HCT116 (cell line): ENCODE measurements at regions not wholly inside any gene's neighbourhood (a gene's known extent, or its start where the extent isn't known, plus 50 kb on each side); places are given as distances from the start of the nearest gene placed in this dataset.

Experiments used
- EGR1 ChIP-seq: IDR thresholded peaks from 2 replicates; pipeline ENCODE4 v1.6.1; 2012; ENCODE audit warnings: low read depth
- EZH2 ChIP-seq: fragments of 200-600 bp; sonication (generic); IDR thresholded peaks from 2 replicates; pipeline ENCODE4 v1.6.1; 2017; ENCODE audit warnings: antibody characterized with exemption, mixed run types
- JUND ChIP-seq: IDR thresholded peaks from 2 replicates; pipeline ENCODE4 v1.6.1; 2012
- POLR2A ChIP-seq: IDR thresholded peaks from 2 replicates; pipeline ENCODE4 v1.7.0; 2011; ENCODE audit warnings: borderline replicate concordance; ENCODE audit not compliant: insufficient read depth, insufficient read length; ENCODE audit errors: extremely low read depth
- POLR2AphosphoS5 ChIP-seq: IDR thresholded peaks from 2 replicates; pipeline ENCODE4 v1.6.1; 2011; ENCODE audit warnings: mild to moderate bottlenecking, low read depth, low read length, moderate library complexity
- SP1 ChIP-seq: IDR thresholded peaks from 2 replicates; pipeline ENCODE4 v1.6.1; 2012; ENCODE audit warnings: low read depth
- ZNF274 ChIP-seq: fragments of 200-500 bp; sonication (Bioruptor generic); IDR thresholded peaks from 2 replicates; pipeline ENCODE4 v1.6.1; 2014; ENCODE audit warnings: mild to moderate bottlenecking, low read depth, low read length, inconsistent platforms
- TF ChIP-seq, protein P1 (sequence below), 3 experiments: fragments of 200-600 bp in 1 of 3; sonication (generic) in 1 of 3; IDR thresholded peaks in 2 of 3; conservative IDR thresholded peaks in 1 of 3; 2 replicates each; pipeline ENCODE4 v1.5.1; 2012 to 2017; ENCODE audit warnings: low read depth in 2 of 3, low read length in 2 of 3, antibody characterized with exemption in 1 of 3, borderline replicate concordance in 1 of 3, control low read depth in 1 of 3, mild to moderate bottlenecking in 1 of 3, mixed read lengths in 1 of 3, mixed run types in 1 of 3, moderate library complexity in 1 of 3; ENCODE audit not compliant: insufficient read depth in 1 of 3
- TF ChIP-seq, protein P2 (sequence below): IDR thresholded peaks from 2 replicates; pipeline ENCODE4 v1.6.1; 2012; ENCODE audit warnings: low read depth
- TF ChIP-seq, protein P3 (sequence below): IDR thresholded peaks from 2 replicates; pipeline ENCODE4 v1.6.1; 2012

DNA sequence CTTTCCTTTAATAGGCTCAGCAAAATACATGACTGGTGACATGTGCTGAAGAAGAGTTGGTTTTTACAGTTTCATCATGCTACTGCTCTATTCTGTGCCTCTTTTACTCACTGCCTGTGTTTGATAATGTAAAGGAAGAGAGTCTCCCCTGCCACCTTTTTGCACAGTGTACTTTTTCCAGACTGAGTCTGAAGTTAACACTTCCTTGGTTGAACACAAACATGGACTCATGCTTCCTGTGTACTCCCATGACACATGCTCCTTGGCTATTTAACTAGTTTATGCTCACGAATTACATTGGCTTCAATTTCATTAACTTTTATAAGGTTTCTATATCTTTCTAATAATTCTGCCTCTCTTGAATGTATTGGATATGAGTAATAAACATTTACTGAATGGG lies 396.1 kb downstream of the VGLL3 start:
- TF ChIP-seq, protein P1, sequence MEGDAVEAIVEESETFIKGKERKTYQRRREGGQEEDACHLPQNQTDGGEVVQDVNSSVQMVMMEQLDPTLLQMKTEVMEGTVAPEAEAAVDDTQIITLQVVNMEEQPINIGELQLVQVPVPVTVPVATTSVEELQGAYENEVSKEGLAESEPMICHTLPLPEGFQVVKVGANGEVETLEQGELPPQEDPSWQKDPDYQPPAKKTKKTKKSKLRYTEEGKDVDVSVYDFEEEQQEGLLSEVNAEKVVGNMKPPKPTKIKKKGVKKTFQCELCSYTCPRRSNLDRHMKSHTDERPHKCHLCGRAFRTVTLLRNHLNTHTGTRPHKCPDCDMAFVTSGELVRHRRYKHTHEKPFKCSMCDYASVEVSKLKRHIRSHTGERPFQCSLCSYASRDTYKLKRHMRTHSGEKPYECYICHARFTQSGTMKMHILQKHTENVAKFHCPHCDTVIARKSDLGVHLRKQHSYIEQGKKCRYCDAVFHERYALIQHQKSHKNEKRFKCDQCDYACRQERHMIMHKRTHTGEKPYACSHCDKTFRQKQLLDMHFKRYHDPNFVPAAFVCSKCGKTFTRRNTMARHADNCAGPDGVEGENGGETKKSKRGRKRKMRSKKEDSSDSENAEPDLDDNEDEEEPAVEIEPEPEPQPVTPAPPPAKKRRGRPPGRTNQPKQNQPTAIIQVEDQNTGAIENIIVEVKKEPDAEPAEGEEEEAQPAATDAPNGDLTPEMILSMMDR (IDR thresholded peaks at IDR 0.05 in 2 of 3, conservative IDR thresholded peaks at IDR 0.05 in 1 of 3; ENCODE audit: borderline replicate concordance in 1 of 3, insufficient read depth in 1 of 3, low read depth in 2 of 3, low read length in 2 of 3) = no peak
- TF ChIP-seq EGR1 (no peak), POLR2AphosphoS5 (no peak), ZNF274 (no peak), POLR2A (no peak), EZH2 (no peak), JUND (no peak), SP1 (no peak)
- TF ChIP-seq, protein P2, sequence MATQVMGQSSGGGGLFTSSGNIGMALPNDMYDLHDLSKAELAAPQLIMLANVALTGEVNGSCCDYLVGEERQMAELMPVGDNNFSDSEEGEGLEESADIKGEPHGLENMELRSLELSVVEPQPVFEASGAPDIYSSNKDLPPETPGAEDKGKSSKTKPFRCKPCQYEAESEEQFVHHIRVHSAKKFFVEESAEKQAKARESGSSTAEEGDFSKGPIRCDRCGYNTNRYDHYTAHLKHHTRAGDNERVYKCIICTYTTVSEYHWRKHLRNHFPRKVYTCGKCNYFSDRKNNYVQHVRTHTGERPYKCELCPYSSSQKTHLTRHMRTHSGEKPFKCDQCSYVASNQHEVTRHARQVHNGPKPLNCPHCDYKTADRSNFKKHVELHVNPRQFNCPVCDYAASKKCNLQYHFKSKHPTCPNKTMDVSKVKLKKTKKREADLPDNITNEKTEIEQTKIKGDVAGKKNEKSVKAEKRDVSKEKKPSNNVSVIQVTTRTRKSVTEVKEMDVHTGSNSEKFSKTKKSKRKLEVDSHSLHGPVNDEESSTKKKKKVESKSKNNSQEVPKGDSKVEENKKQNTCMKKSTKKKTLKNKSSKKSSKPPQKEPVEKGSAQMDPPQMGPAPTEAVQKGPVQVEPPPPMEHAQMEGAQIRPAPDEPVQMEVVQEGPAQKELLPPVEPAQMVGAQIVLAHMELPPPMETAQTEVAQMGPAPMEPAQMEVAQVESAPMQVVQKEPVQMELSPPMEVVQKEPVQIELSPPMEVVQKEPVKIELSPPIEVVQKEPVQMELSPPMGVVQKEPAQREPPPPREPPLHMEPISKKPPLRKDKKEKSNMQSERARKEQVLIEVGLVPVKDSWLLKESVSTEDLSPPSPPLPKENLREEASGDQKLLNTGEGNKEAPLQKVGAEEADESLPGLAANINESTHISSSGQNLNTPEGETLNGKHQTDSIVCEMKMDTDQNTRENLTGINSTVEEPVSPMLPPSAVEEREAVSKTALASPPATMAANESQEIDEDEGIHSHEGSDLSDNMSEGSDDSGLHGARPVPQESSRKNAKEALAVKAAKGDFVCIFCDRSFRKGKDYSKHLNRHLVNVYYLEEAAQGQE = no peak
- TF ChIP-seq, protein P3, sequence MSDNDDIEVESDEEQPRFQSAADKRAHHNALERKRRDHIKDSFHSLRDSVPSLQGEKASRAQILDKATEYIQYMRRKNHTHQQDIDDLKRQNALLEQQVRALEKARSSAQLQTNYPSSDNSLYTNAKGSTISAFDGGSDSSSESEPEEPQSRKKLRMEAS = no peak
